HEK293 (cell line): ENCODE measurements at regions not wholly inside any gene's neighbourhood (a gene's known extent, or its start where the extent isn't known, plus 50 kb on each side); places are given as distances from the start of the nearest gene placed in this dataset.

Experiments used
- CTCF ChIA-PET: fragments of 350-600 bp; formaldehyde crosslinking; extraction: SDS; loops from one replicate; lab custom pipeline; 2021; ENCODE audit warnings: antibody characterized with exemption; lab: Yijun Ruan, JAX
- POLR2A ChIA-PET: fragments of 300-600 bp; formaldehyde crosslinking; extraction: SDS; loops from one replicate; lab custom pipeline; 2020; ENCODE audit warnings: antibody characterized with exemption, inconsistent platforms; lab: Yijun Ruan, JAX
- H3K27ac ChIP-seq: fragments of 200-500 bp; sonication (Bioruptor generic); 2 replicates; pipeline ENCODE4 v1.5.1; 2014; ENCODE audit warnings: low read depth, low read length, control low read depth, inconsistent platforms; ENCODE audit errors: extremely low read depth
- H3K36me3 ChIP-seq, 2 experiments: fragments of 200-500 bp in 1 of 2; sonication (Bioruptor generic) in 1 of 2; 1 replicate in 1 of 2; 2 replicates in 1 of 2; pipeline ENCODE4 v1.5.1; 2014 to 2017; ENCODE audit warnings: inconsistent platforms in 2 of 2, low read length in 2 of 2; ENCODE audit not compliant: control insufficient read depth in 2 of 2, insufficient read depth in 1 of 2
- H3K4me1 ChIP-seq: fragments of 200-500 bp; sonication (Bioruptor generic); 2 replicates; pipeline ENCODE4 v1.5.1; 2014; ENCODE audit warnings: mild to moderate bottlenecking, low read length, inconsistent platforms; ENCODE audit not compliant: control insufficient read depth, insufficient read depth
- H3K4me3 ChIP-seq: 2 replicates; pipeline ENCODE4 v1.5.1; 2011; ENCODE audit warnings: low read depth, mild to moderate bottlenecking, control low read depth, low read length, moderate library complexity
- H3K9me3 ChIP-seq: fragments of 200-500 bp; sonication (Bioruptor generic); 2 replicates; pipeline ENCODE4 v1.5.1; 2014; ENCODE audit warnings: low read depth, low read length, inconsistent platforms; ENCODE audit not compliant: control insufficient read depth, insufficient read depth
- AEBP2 ChIP-seq: fragments of 450-650 bp; formaldehyde crosslinking; IDR thresholded peaks from 2 replicates; pipeline ENCODE4 v1.5.1; 2016; ENCODE audit warnings: missing biosample characterization, missing genetic modification characterization, borderline replicate concordance
- BCL11A ChIP-seq: fragments of 450-650 bp; formaldehyde crosslinking; IDR thresholded peaks from 2 replicates; pipeline ENCODE4 v1.5.1; 2016; ENCODE audit warnings: low read depth, missing biosample characterization, missing genetic modification characterization
- GFI1B ChIP-seq: fragments of 450-650 bp; formaldehyde crosslinking; IDR thresholded peaks from 2 replicates; pipeline ENCODE4 v1.5.1; 2016; ENCODE audit warnings: missing biosample characterization, missing genetic modification characterization
- GLI2 ChIP-seq: fragments of 450-650 bp; formaldehyde crosslinking; IDR thresholded peaks from 2 replicates; pipeline ENCODE4; 2017; ENCODE audit warnings: missing biosample characterization, missing genetic modification characterization, low read depth, borderline replicate concordance
- SP3 ChIP-seq: fragments of 450-650 bp; formaldehyde crosslinking; IDR thresholded peaks from 2 replicates; pipeline ENCODE4 v1.5.1; 2016; ENCODE audit warnings: missing biosample characterization, missing genetic modification characterization
- TCF7L2 ChIP-seq: IDR thresholded peaks from 2 replicates; pipeline ENCODE4 v1.6.1; 2011; ENCODE audit warnings: low read depth, mild to moderate bottlenecking, inconsistent platforms, low read length, moderate library complexity, borderline replicate concordance
- YY1 ChIP-seq: fragments of 450-650 bp; formaldehyde crosslinking; IDR thresholded peaks from 2 replicates; pipeline ENCODE4 v1.5.1; 2018; ENCODE audit warnings: missing biosample characterization, missing genetic modification characterization
- ZNF157 ChIP-seq: fragments of 450-650 bp; formaldehyde crosslinking; IDR thresholded peaks from 2 replicates; pipeline ENCODE4 v1.5.1; 2016; ENCODE audit warnings: missing biosample characterization, missing genetic modification characterization
- ZNF174 ChIP-seq: fragments of 450-650 bp; formaldehyde crosslinking; IDR thresholded peaks from 2 replicates; pipeline ENCODE4 v1.5.0; 2017; ENCODE audit warnings: missing biosample characterization, mild to moderate bottlenecking, missing genetic modification characterization
- ZNF175 ChIP-seq: fragments of 450-650 bp; formaldehyde crosslinking; IDR thresholded peaks from 2 replicates; pipeline ENCODE4 v1.5.1; 2016; ENCODE audit warnings: missing biosample characterization, missing genetic modification characterization
- ZNF184 ChIP-seq: fragments of 450-650 bp; IDR thresholded peaks from 2 replicates; pipeline ENCODE4 v1.5.1; 2018; ENCODE audit warnings: missing biosample characterization, mild to moderate bottlenecking, missing genetic modification characterization
- ZNF2 ChIP-seq: fragments of 450-650 bp; formaldehyde crosslinking; IDR thresholded peaks from 2 replicates; pipeline ENCODE4 v1.5.1; 2016; ENCODE audit warnings: missing biosample characterization, missing genetic modification characterization
- ZNF37A ChIP-seq: fragments of 450-650 bp; IDR thresholded peaks from 2 replicates; pipeline ENCODE4 v1.5.1; 2018; ENCODE audit warnings: missing biosample characterization, missing genetic modification characterization
- ZNF416 ChIP-seq: fragments of 450-650 bp; formaldehyde crosslinking; IDR thresholded peaks from 2 replicates; pipeline ENCODE4 v1.5.1; 2016; ENCODE audit warnings: missing biosample characterization, missing genetic modification characterization
- ZNF423 ChIP-seq: fragments of 450-650 bp; formaldehyde crosslinking; IDR thresholded peaks from 2 replicates; pipeline ENCODE4 v1.5.1; 2016; ENCODE audit warnings: missing biosample characterization, missing genetic modification characterization
- ZNF530 ChIP-seq: fragments of 450-650 bp; formaldehyde crosslinking; IDR thresholded peaks from 2 replicates; pipeline ENCODE4 v1.5.1; 2016; ENCODE audit warnings: low read depth, missing biosample characterization, missing genetic modification characterization
- ZNF548 ChIP-seq: fragments of 450-650 bp; formaldehyde crosslinking; IDR thresholded peaks from 2 replicates; pipeline ENCODE4 v1.5.1; 2016; ENCODE audit warnings: missing biosample characterization, missing genetic modification characterization
- ZNF549 ChIP-seq: fragments of 450-650 bp; IDR thresholded peaks from 2 replicates; pipeline ENCODE4 v1.5.1; 2018; ENCODE audit warnings: missing biosample characterization, missing genetic modification characterization, mild to moderate bottlenecking, inconsistent platforms, moderate library complexity
- ZNF561 ChIP-seq: fragments of 450-650 bp; IDR thresholded peaks from 2 replicates; pipeline ENCODE4 v1.5.1; 2018; ENCODE audit warnings: missing biosample characterization, missing genetic modification characterization, borderline replicate concordance
- ZNF585B ChIP-seq: fragments of 450-650 bp; formaldehyde crosslinking; IDR thresholded peaks from 2 replicates; pipeline ENCODE4 v1.5.1; 2016; ENCODE audit warnings: missing biosample characterization, missing genetic modification characterization
- ZNF654 ChIP-seq: fragments of 450-650 bp; formaldehyde crosslinking; IDR thresholded peaks from 2 replicates; pipeline ENCODE4 v1.5.1; 2016; ENCODE audit warnings: low read depth, missing biosample characterization, missing genetic modification characterization
- ZNF791 ChIP-seq: fragments of 450-650 bp; formaldehyde crosslinking; IDR thresholded peaks from 2 replicates; pipeline ENCODE4 v1.5.1; 2016; ENCODE audit warnings: missing biosample characterization, missing genetic modification characterization
- ZXDB ChIP-seq: fragments of 450-650 bp; formaldehyde crosslinking; IDR thresholded peaks from 2 replicates; pipeline ENCODE4 v1.5.1; 2016; ENCODE audit warnings: missing biosample characterization, missing genetic modification characterization
- TF ChIP-seq, protein P1 (sequence below): fragments of 450-650 bp; formaldehyde crosslinking; IDR thresholded peaks from 2 replicates; pipeline ENCODE4 v1.5.1; 2017; ENCODE audit warnings: missing biosample characterization, missing genetic modification characterization

- TF ChIP-seq, protein P1, sequence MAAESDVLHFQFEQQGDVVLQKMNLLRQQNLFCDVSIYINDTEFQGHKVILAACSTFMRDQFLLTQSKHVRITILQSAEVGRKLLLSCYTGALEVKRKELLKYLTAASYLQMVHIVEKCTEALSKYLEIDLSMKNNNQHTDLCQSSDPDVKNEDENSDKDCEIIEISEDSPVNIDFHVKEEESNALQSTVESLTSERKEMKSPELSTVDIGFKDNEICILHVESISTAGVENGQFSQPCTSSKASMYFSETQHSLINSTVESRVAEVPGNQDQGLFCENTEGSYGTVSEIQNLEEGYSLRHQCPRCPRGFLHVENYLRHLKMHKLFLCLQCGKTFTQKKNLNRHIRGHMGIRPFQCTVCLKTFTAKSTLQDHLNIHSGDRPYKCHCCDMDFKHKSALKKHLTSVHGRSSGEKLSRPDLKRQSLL (tag by site-specific recombination): no peak
- no peak for TF ChIP-seq ZNF416 (tag by site-specific recombination)
- no peak for TF ChIP-seq ZNF175 (tag by site-specific recombination)
- no peak for TF ChIP-seq BCL11A
- TF ChIP-seq, all 188 proteins: peak for 0
Observed at GRCh38 chr4:161321706-161322105, 842.1 kb downstream of the FSTL5 start (continued).

- CTCF ChIA-PET: no interaction called here
- Histone ChIP-seq H3K4me1 (no peaks in the 10 kb centered on the region), H3K36me3 (no peaks in the 10 kb centered on the region), H3K27ac (no peak overlapping the region), H3K4me3 (no peak overlapping the region), H3K9me3 (no peaks in the 10 kb centered on the region)
- POLR2A ChIA-PET: no interaction called here
- TF ChIP-seq ZNF174 (tag by site-specific recombination): no peak
- TF ChIP-seq ZNF654 (tag by site-specific recombination): peak; percentile 14; the same call in 1 of the 2 replicates
- TF ChIP-seq ZNF585B (tag by site-specific recombination): no peak
- no peak for TF ChIP-seq ZNF561
- TF ChIP-seq AEBP2 (tag by site-specific recombination): no peak
Observed at GRCh38 chr4:161320377-161320776, 843.4 kb downstream of the FSTL5 start.

- Histone ChIP-seq H3K36me3 (no peaks in the 10 kb centered on the region), H3K9me3 (no peaks in the 10 kb centered on the region), H3K4me3 (no peak overlapping the region), H3K4me1 (no peaks in the 10 kb centered on the region), H3K27ac (no peak overlapping the region)
- TF ChIP-seq YY1 (tag by site-specific recombination) (no peak), TCF7L2 (no peak), ZNF791 (tag by site-specific recombination) (no peak), ZNF184 (no peak), ZNF157 (tag by site-specific recombination) (no peak), ZNF37A (tag by site-specific recombination) (no peak), GFI1B (no peak), ZNF530 (tag by site-specific recombination) (no peak), ZNF2 (tag by site-specific recombination) (no peak), ZXDB (no peak), GLI2 (no peak), ZNF548 (tag by site-specific recombination) (no peak), ZNF423 (tag by site-specific recombination) (no peak), ZNF549 (tag by site-specific recombination) (no peak), SP3 (no peak)
- ChIA-PET POLR2A (no interaction called here), CTCF (no interaction called here)
Observed at GRCh38 chr4:161317000-161317399, 846.8 kb downstream of the FSTL5 start.
